ENCODE measurements at regions not wholly inside any gene's neighbourhood (a gene's known extent, or its start where the extent isn't known, plus 50 kb on each side); places are given as distances from the start of the nearest gene placed in this dataset.
"Not testable (repeated sequence)": the region's sequence is repeated elsewhere in the genome, so short reads cannot be mapped to it uniquely, and the experiment has no call there.

DNA sequence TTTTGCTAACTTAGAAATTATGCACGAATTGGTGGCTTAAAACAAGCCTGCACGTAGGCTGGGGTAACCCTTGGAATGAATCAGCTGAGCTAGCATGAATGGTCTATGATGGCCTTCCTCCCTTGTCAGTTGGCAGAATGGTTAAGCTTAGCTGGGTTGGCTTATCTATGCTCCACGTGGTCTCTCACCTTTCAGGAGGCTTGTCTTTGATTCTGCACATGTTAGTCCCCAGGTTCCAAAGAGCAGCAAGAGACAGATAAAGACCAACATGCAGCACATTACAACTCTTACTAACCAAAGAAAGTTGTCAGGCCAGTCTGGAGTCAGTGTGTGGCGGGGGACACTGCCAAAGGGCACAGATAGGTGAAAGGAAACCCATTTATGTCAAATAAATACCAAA lies 700.9 kb upstream of the SYT4 start:
- intact Hi-C loops (cut with DNase I): no loop called here
- ATAC-seq: no peak

DNA sequence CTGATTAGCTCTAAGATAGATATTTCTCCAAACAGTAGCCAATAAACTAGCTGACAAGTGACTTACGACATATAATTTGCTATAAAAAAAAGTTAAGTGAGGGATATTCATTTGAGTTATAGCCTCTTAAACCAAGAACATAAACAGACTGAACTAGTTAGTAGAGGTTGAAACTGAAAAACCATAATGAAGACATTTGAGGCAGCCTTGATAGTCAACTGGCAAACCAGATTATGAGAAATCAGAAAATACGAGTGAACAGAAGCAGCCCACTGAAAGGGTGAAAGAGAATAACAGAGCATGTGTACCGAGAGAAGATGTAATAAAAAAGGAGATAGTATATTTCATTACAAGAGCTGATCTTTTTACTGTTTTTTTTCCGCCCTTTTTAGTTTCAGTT lies 698.1 kb upstream of the SETBP1 start:
- intact Hi-C loops (cut with DNase I): no loop called here
- no peak for ATAC-seq
- DNase-seq (ENCODE audit: low spot score): no peak

More for the DNA sequence above, 700.9 kb upstream of the SYT4 start:
- DNase-seq (ENCODE audit: low spot score): no peak

DNA sequence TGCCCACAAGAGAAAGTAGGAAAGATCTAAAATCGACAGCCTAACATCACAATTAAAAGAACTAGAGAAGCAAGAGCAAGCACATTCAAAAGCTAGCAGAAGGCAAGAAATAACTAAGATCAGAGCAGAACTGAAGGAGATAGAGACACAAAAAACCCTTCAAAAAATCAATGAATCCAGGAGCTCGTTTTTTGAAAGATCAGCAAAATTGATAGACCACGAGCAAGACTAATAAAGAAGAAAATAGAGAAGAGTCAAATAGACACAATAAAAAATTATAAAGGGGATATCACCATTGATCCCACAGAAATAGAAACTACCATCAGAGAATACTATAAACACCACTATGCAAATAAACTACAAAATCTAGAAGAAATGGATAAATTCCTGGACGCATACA lies 693.6 kb upstream of the SETBP1 start:
- intact Hi-C loops (cut with DNase I); DNase-seq (ENCODE audit: low spot score); ATAC-seq: not testable (repeated sequence)

DNA sequence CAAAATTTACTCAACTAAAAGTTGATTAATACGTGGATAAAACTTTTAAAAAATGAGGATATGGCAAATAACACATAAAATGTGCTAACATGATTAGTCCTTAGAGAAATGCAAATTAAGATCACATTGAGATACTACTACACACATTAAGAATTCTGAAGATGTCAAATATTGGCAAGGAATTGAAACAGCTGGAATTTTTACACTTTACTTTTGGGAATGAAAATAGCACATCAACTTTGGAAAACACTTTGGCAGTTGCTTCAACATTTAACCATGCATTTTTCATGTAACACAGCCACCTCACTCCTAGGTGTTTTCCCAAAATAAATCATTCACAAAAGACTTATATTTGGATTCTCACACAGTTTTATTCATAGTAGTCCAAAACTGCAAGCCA lies 687.9 kb upstream of the SETBP1 start:
- ATAC-seq (no peak), DNase-seq (ENCODE audit: low spot score) (no peak)
- intact Hi-C loops (cut with DNase I): no loop called here

DNA sequence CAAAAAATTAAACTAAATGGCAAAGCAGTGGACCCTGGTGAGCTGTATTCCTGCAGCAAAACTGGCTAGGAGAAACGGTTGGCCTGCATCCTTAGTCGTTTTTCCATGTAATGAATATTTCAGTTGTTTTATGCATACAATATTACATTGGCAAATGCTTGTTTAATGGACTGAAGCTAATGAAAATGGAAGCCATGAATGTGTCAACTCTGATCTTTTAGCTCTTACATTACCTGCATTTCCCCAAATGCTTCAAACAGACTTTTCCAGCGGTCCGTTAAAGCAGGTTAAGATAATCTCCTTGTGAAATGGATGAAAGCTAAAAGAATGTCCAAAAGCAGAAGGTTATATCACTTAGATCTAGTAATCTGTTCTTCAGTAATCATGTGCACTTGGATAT lies 686.3 kb upstream of the SETBP1 start:
- ATAC-seq: no peak

DNA sequence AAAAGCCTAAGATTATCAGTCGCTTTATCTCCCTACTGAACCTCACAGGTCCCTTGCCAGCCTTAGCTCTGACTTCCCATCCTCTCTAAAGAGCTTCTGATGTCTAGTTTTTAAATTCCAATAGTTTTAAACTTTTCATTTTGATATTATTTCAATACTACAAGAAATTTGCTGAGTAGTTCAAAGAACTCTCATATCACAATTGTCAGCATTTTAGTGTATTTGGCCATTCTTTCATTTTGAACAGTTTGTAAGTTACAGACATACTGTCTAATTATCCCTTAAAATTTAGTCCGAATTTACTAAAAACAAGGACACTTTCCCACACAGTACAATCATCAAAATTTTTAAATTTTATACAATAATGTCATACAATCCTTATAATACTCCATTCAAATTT lies 666.8 kb upstream of the SETBP1 start:
- no peak for ATAC-seq
- intact Hi-C loops (cut with DNase I): no loop called here

More for the DNA sequence above, 686.3 kb upstream of the SETBP1 start:
- no peak for DNase-seq (ENCODE audit: low spot score)
- intact Hi-C loops (cut with DNase I): no loop called here

DNA sequence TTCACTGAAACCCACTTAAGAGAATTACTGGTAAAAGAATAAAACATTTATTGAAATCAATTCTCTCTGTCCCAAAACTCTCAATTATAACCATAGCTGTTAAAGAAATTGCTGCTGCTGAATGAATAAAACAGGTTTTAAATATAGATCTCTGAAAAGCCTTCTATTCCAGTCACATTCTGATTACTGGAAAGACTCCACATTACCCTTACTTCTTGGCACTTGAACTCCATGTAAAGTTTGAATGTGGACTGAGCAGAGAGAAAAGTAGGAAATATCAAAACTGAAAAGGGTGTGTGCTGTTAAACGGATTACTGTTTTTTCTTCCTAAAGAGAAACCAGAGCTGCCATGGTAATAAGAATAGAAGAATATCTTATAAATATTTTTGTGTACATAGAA lies 655.3 kb upstream of the SETBP1 start:
- DNase-seq (ENCODE audit: low spot score): no peak
- intact Hi-C loops (cut with DNase I): no loop called here

More for the DNA sequence above, 666.8 kb upstream of the SETBP1 start:
- DNase-seq (ENCODE audit: low spot score): no peak

DNA sequence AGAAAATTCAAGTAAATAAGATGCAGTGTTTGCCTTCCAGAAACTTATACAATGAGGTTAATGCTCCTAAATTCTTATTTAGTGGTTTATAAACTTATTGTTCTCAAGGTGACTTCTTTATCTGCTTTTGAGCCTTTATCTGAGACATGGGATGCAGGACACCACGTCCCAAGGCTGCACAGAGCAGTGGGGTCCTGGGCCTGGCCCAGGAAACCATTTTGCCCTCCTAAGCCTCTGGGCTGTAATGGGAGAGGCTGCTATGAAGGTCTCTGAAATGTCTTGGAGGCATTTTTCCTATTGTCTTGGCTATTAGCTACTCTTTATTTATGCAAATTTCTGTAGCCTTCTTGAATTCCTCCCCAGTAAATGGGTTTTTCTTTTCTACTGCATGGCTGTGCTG lies 652.6 kb upstream of the SETBP1 start:
- intact Hi-C loops (cut with DNase I): no loop called here
- DNase-seq (ENCODE audit: low spot score): no peak
- no peak for ATAC-seq

More for the DNA sequence above, 655.3 kb upstream of the SETBP1 start:
- ATAC-seq: no peak

DNA sequence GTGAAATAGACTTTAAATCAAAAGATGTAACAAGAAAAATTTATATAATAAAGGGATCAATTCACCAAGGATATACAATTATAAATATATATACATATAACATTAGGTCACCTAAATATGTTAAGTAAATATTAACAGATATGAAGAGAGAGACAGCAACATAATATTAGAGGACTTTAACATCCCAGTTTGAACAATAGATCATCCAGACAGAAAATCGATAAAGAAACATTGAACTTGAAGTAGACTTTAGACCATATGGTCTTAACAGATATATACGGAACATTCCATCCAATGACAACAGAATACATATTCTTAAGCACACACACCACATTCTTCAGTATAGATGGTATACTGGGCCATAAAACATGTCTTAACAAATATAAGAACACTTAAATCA lies 649.6 kb upstream of the SETBP1 start:
- ATAC-seq (no peak), DNase-seq (ENCODE audit: low spot score) (no peak)
- intact Hi-C loops (cut with DNase I): no loop called here

DNA sequence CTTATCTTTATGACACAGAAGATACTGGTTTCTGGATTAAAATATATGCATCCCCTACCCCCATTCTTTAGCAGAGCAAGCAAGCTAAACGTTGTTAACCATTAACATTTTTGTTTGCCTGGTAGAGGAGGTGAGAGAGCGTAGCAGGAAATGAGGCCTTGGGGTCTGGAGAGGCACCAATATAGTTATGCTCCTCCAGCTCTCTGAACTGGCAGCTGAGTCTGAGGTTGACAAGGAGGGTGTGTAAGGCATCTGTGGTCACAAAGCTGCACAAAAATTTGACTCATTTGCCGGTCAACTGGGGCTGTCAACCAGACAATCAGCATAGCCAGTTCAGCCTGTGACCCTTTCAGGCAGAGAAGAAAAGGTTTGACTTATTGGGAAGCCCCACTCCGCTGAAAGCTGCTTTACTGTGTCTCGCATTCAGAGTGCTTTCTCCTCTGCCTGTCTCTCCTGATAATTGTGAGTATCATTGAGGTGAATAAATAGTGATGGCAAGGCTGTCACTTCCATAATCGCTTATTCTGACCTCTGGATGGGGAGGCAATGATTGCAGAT lies 647.5 kb upstream of the SETBP1 start:
- ATAC-seq (no peak), DNase-seq (ENCODE audit: low spot score) (no peak)
- intact Hi-C loops (cut with DNase I): no loop called here

DNA sequence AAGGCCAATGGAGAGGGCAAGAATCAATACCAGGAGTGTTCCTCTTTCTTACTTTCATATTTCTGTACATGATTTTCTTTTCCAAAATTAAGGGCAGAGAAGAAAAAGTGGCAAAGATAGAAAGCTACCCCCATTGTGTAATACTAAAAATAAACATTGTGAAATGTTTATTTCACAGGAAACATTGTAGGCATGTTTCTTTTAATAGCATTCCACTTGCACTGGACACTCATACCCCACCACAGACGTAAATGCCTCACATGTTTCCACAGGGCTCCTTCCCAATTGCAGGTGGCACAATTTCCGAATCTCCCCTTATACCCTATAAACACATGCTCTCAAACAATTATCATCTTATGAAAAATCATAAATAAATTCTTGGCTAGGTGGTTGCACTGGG lies 645.1 kb upstream of the SETBP1 start:
- DNase-seq (ENCODE audit: low spot score) (no peak), ATAC-seq (peak; percentile 51)
- intact Hi-C loops (cut with DNase I): no loop called here

DNA sequence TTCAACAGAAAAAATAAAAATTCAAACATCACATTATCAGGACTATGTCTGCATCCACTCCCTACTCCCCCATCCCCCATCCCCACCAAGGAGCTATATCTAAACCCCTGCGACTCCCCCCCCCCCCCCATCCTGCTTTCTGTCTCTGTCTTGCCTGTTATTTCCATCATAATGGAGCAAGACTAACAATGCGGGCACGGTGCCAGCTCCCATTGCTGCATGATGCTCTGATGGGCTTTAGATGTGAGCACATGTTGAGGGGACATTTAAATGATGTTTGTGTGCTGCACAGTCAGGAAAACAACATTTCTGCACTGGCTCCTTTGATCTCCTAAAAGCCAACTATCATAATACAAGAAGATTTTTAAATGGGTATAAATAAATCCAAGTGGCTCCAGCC lies 644.2 kb upstream of the SETBP1 start:
- DNase-seq (ENCODE audit: low spot score) (peak; percentile 61), ATAC-seq (no peak)
- intact Hi-C loops (cut with DNase I): no loop called here

DNA sequence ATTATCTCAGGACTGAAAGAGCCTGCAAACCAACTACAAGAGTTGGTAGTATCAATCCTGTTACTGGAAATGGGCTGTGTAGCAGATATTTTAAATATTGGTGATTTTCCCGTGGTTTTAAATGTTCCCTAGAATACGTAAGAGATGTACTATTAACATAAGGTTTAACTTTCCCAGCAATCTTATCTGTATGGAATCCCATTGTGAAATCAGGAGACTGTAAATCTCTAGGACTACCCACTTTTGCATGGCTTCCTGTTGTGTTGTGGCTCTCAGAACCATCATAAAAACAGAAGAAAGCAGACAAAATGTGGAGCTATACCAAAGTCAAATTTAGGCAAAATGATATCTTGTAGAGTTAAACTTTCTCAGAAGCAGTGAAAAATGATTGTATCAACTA lies 641.5 kb upstream of the SETBP1 start:
- DNase-seq (ENCODE audit: low spot score): no peak
- no peak for ATAC-seq
- intact Hi-C loops (cut with DNase I): no loop called here

DNA sequence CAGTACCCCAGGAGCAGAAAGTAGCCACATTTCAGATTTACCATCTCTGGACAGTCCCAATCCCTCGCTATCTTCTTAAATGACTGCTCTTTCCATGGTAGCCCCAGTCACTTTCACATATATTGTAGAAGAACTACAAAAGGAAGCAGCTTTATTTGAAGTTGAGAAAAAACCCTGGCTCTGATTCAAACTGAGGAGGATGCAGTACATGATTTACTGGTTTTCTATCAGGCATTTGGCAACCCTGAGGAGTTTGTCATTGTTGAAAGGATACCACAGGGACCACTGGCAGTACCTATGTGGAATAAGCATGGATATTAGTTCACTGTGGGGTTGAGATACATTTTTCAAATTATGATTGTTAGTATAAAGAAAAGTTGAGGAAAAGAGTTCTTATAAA lies 640.9 kb upstream of the SETBP1 start:
- DNase-seq (ENCODE audit: low spot score): no peak
- no peak for ATAC-seq
- intact Hi-C loops (cut with DNase I): no loop called here

DNA sequence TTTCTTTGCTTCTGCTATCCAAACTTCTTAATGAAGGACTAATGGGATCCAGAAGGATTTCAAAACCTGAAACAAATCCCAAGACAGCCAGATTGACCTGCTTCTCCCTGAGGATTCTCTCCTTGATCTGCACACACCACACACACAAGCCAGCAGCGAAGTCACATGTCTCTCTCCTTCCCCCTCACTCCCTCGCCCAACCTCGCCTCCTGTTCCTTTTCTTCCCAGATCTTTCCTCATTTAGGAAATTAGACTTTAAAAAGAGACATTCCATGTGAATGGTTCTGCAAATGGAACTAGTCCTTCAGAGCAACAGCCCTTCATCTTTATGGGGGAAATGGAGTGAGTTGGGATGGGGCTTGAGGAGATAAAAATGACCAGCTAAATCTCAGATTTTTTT lies 639.1 kb upstream of the SETBP1 start:
- DNase-seq (ENCODE audit: low spot score) (no peak), ATAC-seq (no peak)
- intact Hi-C loops (cut with DNase I): no loop called here

DNA sequence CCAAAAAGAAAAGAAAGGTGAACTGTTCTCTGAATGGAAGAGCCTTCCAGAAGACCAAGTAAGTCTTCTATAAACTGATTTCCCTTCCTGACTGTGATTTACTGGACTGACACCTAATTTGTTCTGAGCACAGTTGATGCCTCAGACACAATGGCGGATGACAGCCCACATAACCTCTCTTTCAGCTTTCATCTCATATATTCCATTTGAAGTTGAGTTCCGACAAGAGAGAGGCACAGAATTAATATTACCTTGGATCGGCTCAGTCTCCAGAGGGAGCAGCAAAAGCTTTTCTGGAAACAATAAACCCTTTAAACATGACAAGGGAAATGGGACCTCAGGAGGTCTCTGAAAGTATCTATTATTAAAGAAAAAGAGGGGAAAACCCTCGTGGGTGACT lies 638.7 kb upstream of the SETBP1 start:
- intact Hi-C loops (cut with DNase I): no loop called here
- DNase-seq (ENCODE audit: low spot score): no peak
- ATAC-seq: no peak

DNA sequence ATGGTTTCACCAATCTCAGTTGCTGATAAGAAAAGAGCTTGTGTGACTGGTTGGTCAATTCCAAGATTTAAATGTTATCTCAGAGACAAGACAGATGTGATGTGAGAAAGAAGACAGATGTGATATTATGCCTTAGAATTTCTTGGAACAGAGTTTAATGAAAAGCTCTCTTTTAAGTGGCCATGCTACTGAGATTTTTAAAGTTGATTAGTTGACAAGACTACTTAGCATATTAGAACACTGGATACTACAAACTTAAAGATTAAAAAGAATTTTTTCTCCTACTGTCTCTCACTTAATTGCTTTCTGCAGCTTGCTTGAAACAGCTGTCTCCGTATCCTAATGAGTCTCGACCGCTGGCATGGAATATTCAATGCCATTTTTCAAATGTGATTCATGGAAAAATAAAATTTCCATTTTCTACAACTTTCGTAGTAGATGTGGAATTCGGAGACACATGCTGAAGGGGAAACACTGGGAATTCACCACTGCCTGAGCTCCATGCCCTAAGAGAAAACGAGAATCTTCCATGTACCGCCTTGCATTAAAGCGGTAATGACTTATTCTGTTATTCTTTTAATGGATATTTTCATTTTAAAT lies 634.2 kb upstream of the SETBP1 start:
- ATAC-seq: no peak
- intact Hi-C loops (cut with DNase I): no loop called here
- DNase-seq (ENCODE audit: low spot score): no peak

DNA sequence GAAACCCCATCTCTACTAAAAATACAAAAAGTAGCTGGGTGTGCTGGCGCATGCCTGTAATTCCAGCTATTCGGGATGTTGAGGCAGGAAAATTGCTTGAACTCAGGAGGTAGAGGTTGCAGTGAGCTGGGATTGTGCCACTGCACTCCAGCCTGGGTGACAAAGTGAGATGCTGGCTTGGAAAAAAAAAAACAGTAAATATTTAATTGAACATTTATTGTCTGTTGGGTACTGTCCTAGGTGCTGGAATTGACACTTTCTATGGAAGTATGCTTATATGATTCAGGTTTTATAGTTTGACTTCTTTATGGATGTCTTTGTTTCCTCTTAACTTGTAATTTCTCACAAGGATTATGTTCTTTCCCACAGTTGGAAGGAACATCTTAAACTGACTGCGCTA lies 633.1 kb upstream of the SETBP1 start:
- DNase-seq (ENCODE audit: low spot score) (no peak), ATAC-seq (no peak)
- intact Hi-C loops (cut with DNase I): no loop called here

DNA sequence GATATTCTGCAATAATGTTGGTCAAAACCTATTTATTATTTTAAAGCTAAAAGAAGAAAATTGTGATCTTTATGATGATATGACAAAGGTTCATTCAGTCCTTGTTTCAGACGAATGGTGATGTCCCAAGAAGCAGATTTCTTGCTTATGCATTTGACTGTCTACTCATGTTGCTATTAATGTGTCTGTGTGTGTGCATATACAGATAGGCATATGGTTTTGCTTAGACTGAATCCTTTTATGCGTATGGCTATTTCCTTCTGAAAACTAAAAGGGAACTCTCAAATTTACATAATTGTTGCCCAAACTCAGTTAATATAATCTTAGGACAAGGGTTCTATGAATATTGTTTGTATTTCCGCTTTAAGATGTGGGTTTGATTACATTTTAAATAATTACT lies 632.3 kb upstream of the SETBP1 start:
- intact Hi-C loops (cut with DNase I): no loop called here
- ATAC-seq (no peak), DNase-seq (ENCODE audit: low spot score) (no peak)

DNA sequence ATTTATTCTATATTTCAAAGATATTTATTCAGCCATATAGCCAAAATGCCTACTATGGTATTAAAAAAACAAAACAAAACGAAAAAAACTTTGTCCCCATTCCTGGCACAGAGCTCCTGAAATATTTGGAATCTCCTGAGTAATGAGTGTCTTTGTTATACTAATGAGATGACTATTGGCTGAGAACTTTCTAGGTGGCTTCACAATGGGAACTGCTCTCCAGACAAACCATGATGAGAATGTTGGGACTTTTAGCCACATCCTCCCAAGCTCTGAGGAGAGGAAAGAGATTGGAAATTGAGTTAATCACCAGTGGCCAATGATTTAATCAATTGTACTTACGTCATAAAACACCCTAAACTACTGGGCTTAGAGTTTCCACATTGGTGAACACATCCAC lies 631.8 kb upstream of the SETBP1 start:
- no peak for ATAC-seq
- DNase-seq (ENCODE audit: low spot score): no peak
- intact Hi-C loops (cut with DNase I): no loop called here

DNA sequence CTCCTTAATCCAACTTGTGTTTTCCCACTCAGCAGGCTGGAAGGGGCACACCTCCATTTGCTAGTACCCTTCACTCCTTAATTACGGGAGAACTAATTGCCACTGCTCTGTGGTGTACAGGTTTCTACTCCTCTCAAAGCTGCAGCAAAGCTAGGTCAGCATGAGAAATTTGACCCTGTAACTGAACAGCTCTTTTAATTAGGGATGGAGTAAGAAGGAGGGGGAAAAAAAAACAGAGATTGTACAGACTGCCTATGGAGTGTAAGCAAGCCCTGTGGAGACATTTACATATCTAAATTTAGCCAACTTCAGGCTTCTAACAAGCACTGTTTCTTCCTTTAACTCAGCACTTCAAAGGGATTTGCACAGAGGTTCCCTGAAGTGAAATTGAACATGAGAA lies 629.7 kb upstream of the SETBP1 start:
- intact Hi-C loops (cut with DNase I): no loop called here
- ATAC-seq (no peak), DNase-seq (ENCODE audit: low spot score) (no peak)
